Uterus (tissue), 3 donors: ENCODE measurements at regions not wholly inside any gene's neighbourhood (a gene's known extent, or its start where the extent isn't known, plus 50 kb on each side); places are given as distances from the start of the nearest gene placed in this dataset.

Source experiments
- DNase-seq, 2 donors: peaks; one replicate each; pipeline ENCODE4 v3.0.0-alpha.2; 2019 to 2020
- H3K27ac ChIP-seq, 2 donors: fragments of 200-600 bp; sonication (generic); 1 replicate in 1 of 2; 2 replicates in 1 of 2; pipeline ENCODE4 v1.5.1; 2016 to 2018
- H3K27me3 ChIP-seq, 2 donors: fragments of 200-600 bp; sonication (generic); one replicate each; pipeline ENCODE4 v1.5.1; 2018 to 2019; ENCODE audit warnings: control low read depth in 1 of 2
- H3K36me3 ChIP-seq, 2 donors: fragments of 200-600 bp; sonication (generic); one replicate each; pipeline ENCODE4 v1.5.1; 2019; ENCODE audit warnings: control low read depth in 1 of 2
- H3K4me1 ChIP-seq, 2 donors: fragments of 200-600 bp; sonication (generic); one replicate each; pipeline ENCODE4 v1.5.1; 2018 to 2019; ENCODE audit warnings: control low read depth in 1 of 2
- H3K4me3 ChIP-seq, 2 donors: fragments of 200-600 bp; sonication (generic); 1 replicate in 1 of 2; 2 replicates in 1 of 2; pipeline ENCODE4 v1.5.1; 2018 to 2019; ENCODE audit warnings: mild to moderate bottlenecking in 1 of 2
- H3K9me3 ChIP-seq, 2 donors: fragments of 200-600 bp; sonication (generic); one replicate each; pipeline ENCODE4 v1.5.1; 2019; ENCODE audit warnings: control low read depth in 1 of 2
- POLR2A ChIP-seq, 2 donors: fragments of 450-650 bp; IDR thresholded peaks; one replicate each; pipeline ENCODE4 v1.6.1; 2016; ENCODE audit warnings: antibody characterized with exemption in 2 of 2, mild to moderate bottlenecking in 1 of 2, moderate library complexity in 1 of 2
- intact Hi-C: fragments of 100-400 bp; cut with DNase I; formaldehyde crosslinking; loops from one replicate; pipeline ENCODE4 v1.15.1; 2023; ENCODE audit warnings: low total_unique reads
- TF ChIP-seq, protein P1 (sequence below), 4 experiments: fragments of 200-600 bp in 2 of 4; fragments of 450-650 bp in 2 of 4; sonication (generic) in 2 of 4; IDR thresholded peaks; one replicate each; pipeline ENCODE4 v1.5.1; 2016 to 2019; ENCODE audit warnings: antibody characterized with exemption in 4 of 4, mild to moderate bottlenecking in 2 of 4, moderate library complexity in 1 of 4
- donor health status: DM: yes; HTN: yes; CAD: no.

DNA sequence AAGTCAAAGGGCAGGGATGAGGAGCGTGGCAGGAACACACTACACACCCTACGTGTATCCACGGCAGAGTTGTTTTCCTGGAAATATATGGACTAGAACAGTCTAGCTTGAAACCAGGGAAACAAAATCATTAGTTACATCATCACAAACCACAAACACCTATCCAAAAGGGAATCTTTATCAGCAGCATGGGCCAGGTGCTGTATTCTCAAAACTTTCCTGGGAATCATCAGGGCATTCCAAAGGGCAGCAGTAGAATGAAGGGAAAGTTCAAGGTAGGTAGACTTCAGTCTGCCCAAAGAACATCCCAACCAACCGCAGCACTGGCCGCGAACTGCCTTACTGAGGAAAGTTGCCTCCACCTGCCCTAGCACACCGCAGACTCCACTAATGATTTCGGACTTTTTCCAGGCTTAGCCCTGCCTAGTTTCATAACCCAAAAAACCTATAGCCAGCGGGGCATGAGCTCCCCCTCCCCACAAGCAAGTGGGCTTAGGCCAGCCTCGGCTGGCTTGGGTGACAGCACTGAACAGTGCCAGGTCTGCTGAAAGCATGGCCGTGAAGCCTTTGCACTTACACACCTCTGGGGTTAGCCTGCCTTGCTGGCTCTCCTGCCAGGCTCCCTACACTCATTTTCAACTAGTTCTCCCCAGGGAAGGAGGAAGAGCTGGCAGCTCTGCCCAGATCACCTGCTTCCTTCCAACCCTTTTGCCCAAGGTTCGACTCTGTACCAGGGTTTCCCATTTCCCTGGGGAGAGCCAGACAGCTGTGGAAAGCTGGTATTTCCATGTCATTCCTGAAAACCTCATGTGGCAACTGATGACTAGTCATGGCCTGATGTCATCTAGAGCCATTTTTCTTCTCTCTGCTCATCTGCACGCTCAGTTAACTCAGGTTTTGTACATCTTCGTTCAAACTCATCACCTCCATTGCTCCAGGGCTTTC, 77.3 kb upstream of the UBAC2 start:
- no peak for DNase-seq
- H3K4me3 ChIP-seq: no peak overlapping the region
- TF ChIP-seq POLR2A (IDR thresholded peaks at IDR 0.05): no peak
- TF ChIP-seq, protein P1, sequence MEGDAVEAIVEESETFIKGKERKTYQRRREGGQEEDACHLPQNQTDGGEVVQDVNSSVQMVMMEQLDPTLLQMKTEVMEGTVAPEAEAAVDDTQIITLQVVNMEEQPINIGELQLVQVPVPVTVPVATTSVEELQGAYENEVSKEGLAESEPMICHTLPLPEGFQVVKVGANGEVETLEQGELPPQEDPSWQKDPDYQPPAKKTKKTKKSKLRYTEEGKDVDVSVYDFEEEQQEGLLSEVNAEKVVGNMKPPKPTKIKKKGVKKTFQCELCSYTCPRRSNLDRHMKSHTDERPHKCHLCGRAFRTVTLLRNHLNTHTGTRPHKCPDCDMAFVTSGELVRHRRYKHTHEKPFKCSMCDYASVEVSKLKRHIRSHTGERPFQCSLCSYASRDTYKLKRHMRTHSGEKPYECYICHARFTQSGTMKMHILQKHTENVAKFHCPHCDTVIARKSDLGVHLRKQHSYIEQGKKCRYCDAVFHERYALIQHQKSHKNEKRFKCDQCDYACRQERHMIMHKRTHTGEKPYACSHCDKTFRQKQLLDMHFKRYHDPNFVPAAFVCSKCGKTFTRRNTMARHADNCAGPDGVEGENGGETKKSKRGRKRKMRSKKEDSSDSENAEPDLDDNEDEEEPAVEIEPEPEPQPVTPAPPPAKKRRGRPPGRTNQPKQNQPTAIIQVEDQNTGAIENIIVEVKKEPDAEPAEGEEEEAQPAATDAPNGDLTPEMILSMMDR (IDR thresholded peaks at IDR 0.05): no peak
- intact Hi-C loops: no loop called here
- no peaks in the 10 kb centered on the region for H3K4me1 ChIP-seq
- H3K27ac ChIP-seq: no peak overlapping the region
- H3K9me3 ChIP-seq: no peaks in the 10 kb centered on the region
- H3K36me3 ChIP-seq: no peaks in the 10 kb centered on the region
- H3K27me3 ChIP-seq: no peaks in the 10 kb centered on the region

DNA sequence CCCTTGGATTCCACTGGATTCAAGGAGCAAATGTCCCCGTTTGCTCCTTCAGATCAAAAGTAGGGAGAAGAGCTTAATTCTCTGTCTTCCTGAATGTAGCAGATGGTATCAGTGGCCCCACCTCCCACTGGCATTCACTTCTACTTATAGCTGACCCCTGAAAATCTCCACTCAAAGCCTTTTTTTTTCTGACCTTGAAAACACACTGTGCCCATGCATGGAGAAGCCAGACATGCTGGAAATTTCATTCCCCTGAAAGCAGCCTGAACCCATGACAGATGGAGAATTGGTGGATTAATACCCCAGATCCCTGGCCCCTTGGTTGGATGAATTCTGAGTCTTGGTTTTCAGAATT, 76.6 kb upstream of the UBAC2 start:
- Histone ChIP-seq H3K27ac (no peak overlapping the region), H3K36me3 (no peaks in the 10 kb centered on the region), H3K27me3 (no peaks in the 10 kb centered on the region), H3K4me1 (no peaks in the 10 kb centered on the region), H3K4me3 (no peak overlapping the region), H3K9me3 (no peaks in the 10 kb centered on the region)
- intact Hi-C loops: no loop called here
- DNase-seq: no peak
- TF ChIP-seq POLR2A (IDR thresholded peaks at IDR 0.05): no peak
- TF ChIP-seq, protein P1 (IDR thresholded peaks at IDR 0.05): no peak

DNA sequence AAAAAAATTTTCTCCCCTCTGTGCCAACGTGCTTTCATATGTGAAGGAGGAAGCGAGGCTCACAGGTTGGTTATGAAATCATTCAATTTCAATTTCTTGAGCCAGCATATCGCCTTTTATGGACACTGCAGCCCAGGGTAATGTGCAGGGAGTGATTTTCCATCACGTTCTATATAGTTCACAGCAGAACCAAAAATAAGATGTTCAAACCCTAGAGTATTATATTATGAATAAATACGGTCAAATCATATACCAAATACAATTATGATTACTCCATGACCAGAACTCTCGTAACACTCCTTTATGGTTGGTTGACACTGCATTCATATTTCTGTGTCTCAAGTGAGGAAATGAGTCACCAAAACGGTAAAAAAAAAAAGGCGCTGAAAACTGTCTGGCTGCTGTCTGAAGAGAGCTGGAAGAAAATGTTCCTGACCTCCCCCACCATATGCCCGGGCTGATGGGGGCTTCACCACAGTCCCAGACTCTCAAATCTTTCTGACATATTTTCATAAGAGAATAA, 75.8 kb upstream of the UBAC2 start:
- Histone ChIP-seq H3K9me3 (no peaks in the 10 kb centered on the region), H3K4me3 (no peak overlapping the region), H3K27me3 (no peaks in the 10 kb centered on the region), H3K27ac (no peak overlapping the region), H3K4me1 (no peaks in the 10 kb centered on the region), H3K36me3 (no peaks in the 10 kb centered on the region)
- intact Hi-C loops: no loop called here
- TF ChIP-seq, protein P1 (IDR thresholded peaks at IDR 0.05): no peak
- TF ChIP-seq POLR2A (IDR thresholded peaks at IDR 0.05): no peak
- no peak for DNase-seq

DNA sequence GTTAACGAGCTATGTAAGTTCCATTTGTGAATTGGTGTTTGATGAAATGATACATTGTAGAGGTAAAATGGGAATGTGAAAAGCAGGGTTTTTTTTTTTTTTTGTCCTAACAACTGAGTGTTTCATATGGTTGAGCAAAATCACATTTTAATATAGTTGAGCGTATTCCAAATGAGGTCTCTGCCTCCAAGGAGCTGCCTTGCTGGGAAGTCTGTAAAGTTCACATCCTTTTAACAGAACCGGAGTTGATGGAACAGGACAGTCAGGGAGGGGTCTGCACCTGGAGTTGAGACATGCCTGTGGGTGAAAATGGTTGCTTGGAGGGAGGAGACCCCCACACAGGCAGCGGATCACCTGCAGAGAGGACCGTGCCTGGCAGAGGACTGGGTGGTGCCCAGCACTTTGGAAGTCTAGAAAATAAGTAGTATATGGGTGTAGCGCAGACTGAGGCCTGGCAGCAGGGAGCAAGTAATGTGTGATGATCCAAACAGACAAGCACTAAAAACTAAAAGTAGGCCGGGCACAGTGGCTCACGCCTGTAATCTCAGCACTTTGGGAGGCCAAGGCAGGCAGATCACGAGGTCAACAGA, 75.2 kb upstream of the UBAC2 start:
- intact Hi-C loops: no loop called here
- no peaks in the 10 kb centered on the region for H3K36me3 ChIP-seq
- H3K9me3 ChIP-seq: no peaks in the 10 kb centered on the region
- no peaks in the 10 kb centered on the region for H3K27me3 ChIP-seq
- no peak for DNase-seq
- no peak for TF ChIP-seq POLR2A (IDR thresholded peaks at IDR 0.05)
- no peaks in the 10 kb centered on the region for H3K4me1 ChIP-seq
- no peak overlapping the region for H3K27ac ChIP-seq
- H3K4me3 ChIP-seq: no peak overlapping the region

DNA sequence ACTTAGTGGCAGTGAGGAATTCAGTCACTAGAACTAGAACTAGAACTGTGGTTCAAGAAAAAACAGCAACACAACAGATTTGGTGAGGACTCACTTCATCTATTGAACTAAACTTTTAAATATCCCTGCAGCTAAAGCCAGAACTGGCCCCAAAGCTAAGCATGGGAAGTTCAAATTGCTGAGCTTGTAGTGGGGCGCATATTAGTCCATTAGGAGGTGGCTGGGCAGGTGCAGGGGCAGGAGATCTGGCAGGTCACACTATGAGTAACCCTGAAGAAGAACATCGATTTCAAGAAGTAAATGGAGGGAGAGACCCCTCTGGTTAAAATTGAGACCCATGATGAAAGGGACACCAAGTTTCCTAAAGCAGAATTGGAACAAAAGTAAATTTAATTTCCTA, 73.8 kb upstream of the UBAC2 start:
- H3K4me1 ChIP-seq: no peaks in the 10 kb centered on the region
- no peak for DNase-seq
- intact Hi-C loops: no loop called here
- TF ChIP-seq, protein P1 (IDR thresholded peaks at IDR 0.05): no peak
- no peak for TF ChIP-seq POLR2A (IDR thresholded peaks at IDR 0.05)
- no peak overlapping the region for H3K4me3 ChIP-seq
- no peaks in the 10 kb centered on the region for H3K36me3 ChIP-seq
- H3K27ac ChIP-seq: no peak overlapping the region
- no peaks in the 10 kb centered on the region for H3K27me3 ChIP-seq
- H3K9me3 ChIP-seq: no peaks in the 10 kb centered on the region
